Neural progenitor cell (in vitro differentiated cells): ENCODE measurements at regions not wholly inside any gene's neighbourhood (a gene's known extent, or its start where the extent isn't known, plus 50 kb on each side); places are given as distances from the start of the nearest gene placed in this dataset.

ENCODE experiments used
- CTCF ChIP-seq: fragments of 200-600 bp; sonication (generic); IDR thresholded peaks from 2 replicates; pipeline ENCODE4 v1.5.1; 2017; ENCODE audit warnings: antibody characterized with exemption, mild to moderate bottlenecking
- EZH2 ChIP-seq: fragments of 200-600 bp; sonication (generic); IDR thresholded peaks from 2 replicates; pipeline ENCODE4 v1.6.1; 2017; ENCODE audit warnings: antibody characterized with exemption, mild to moderate bottlenecking, moderate library complexity

GRCh38 chr13:44271915-44272341, 101.7 kb upstream of the SERP2 start:
- TF ChIP-seq CTCF: no peak
- no peak for TF ChIP-seq EZH2
